Fibroblast of pulmonary artery (primary cell): ENCODE measurements at regions not wholly inside any gene's neighbourhood (a gene's known extent, or its start where the extent isn't known, plus 50 kb on each side); places are given as distances from the start of the nearest gene placed in this dataset.

Experiments
- DNase-seq: peaks from one replicate; pipeline ENCODE4 v3.0.0-alpha.2; 2010; ENCODE audit warnings: low read depth
- H3K4me3 ChIP-seq: replicated peaks from 2 replicates; pipeline ENCODE4 v1.5.1; 2011; ENCODE audit warnings: low read depth, mild to moderate bottlenecking, control low read depth, low read length, moderate library complexity
- TF ChIP-seq, protein P1 (sequence below): IDR thresholded peaks from 2 replicates; pipeline ENCODE4 v1.5.1; 2011; ENCODE audit warnings: mild to moderate bottlenecking, control low read depth, low read length, inconsistent platforms; ENCODE audit errors: missing control alignments

DNA sequence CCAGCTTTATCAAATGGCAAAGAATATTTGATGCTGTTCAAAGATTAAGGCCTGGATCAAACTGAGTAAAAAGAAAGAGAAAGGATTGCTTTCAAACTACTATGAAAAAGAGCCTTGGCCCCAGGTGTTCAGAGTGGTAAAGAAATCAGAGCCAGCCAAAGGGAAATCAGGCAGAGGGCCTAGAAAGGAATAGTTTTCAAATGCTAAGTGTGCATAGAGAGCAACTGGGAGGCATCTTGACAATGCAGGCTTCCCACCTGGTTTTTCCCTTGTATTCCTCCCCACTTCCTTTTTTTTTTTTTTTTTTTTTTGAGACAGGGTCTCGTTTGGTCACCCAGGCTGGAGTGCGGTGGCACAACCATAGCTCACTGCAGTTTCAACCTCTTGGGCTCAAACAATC lies 340.2 kb upstream of the ADAMTS9 start:
- H3K4me3 ChIP-seq = no peak overlapping the region
- TF ChIP-seq, protein P1, sequence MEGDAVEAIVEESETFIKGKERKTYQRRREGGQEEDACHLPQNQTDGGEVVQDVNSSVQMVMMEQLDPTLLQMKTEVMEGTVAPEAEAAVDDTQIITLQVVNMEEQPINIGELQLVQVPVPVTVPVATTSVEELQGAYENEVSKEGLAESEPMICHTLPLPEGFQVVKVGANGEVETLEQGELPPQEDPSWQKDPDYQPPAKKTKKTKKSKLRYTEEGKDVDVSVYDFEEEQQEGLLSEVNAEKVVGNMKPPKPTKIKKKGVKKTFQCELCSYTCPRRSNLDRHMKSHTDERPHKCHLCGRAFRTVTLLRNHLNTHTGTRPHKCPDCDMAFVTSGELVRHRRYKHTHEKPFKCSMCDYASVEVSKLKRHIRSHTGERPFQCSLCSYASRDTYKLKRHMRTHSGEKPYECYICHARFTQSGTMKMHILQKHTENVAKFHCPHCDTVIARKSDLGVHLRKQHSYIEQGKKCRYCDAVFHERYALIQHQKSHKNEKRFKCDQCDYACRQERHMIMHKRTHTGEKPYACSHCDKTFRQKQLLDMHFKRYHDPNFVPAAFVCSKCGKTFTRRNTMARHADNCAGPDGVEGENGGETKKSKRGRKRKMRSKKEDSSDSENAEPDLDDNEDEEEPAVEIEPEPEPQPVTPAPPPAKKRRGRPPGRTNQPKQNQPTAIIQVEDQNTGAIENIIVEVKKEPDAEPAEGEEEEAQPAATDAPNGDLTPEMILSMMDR = no peak
- no peak for DNase-seq

DNA sequence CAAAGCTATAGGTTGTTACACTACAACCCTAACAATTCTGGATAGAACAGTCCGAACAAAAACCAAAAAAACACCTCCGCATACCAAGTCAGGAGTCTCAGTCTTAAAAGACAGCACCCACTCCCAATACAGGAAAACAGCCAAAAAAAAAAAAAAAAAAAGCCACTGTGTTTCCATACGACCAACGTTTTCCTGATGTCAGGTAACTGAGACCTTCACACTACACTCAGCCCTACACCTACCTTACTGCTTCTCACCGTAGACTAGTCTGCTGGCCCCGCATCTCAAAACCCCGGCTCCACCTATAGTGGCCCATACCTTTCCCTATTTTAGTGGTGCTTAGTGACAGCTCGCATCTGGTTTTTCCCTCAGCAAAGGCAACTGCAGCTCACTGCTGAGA lies 339.5 kb upstream of the ADAMTS9 start:
- TF ChIP-seq, protein P1 = no peak
- no peak for DNase-seq
- no peak overlapping the region for H3K4me3 ChIP-seq

DNA sequence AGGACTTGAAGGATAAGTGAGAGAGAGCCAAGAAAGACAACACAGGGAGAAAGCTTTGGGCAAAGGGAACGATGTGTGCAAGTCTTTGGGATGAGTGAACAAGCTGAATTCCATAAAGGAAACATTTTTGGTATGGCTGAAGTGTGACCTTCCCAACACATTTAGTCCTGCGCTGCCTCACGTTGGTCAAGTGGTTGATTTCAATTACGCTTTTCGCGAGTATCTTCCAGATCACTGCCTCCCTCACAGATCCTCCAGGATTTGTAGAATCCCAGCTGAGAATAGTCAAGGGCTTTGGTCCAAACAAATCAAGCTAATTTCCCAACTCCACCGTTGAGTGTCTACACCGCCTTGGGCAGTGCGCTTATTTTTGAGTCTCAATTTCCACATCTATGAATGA lies 338.4 kb upstream of the ADAMTS9 start:
- DNase-seq = no peak
- TF ChIP-seq, protein P1 = no peak
- H3K4me3 ChIP-seq = no peak overlapping the region

DNA sequence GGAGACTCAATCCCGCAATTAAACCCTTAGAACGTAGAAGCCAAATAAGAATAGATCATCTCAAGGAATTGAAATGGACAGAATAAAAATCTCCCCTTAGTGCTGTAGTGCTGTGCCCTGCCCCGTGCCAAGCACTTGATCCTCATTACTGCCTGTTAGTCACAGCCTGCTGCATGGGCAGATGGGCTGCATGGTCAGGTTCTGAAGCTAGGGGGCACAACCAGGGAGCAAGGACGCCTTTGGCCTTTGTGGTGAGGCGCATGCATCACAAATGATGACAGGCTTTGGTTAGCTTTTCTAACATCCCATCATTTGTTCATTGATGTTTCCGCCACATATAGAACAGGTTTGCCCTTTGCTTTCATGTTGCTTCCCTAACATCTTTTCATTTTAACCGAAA lies 336.3 kb upstream of the ADAMTS9 start:
- no peak overlapping the region for H3K4me3 ChIP-seq

DNA sequence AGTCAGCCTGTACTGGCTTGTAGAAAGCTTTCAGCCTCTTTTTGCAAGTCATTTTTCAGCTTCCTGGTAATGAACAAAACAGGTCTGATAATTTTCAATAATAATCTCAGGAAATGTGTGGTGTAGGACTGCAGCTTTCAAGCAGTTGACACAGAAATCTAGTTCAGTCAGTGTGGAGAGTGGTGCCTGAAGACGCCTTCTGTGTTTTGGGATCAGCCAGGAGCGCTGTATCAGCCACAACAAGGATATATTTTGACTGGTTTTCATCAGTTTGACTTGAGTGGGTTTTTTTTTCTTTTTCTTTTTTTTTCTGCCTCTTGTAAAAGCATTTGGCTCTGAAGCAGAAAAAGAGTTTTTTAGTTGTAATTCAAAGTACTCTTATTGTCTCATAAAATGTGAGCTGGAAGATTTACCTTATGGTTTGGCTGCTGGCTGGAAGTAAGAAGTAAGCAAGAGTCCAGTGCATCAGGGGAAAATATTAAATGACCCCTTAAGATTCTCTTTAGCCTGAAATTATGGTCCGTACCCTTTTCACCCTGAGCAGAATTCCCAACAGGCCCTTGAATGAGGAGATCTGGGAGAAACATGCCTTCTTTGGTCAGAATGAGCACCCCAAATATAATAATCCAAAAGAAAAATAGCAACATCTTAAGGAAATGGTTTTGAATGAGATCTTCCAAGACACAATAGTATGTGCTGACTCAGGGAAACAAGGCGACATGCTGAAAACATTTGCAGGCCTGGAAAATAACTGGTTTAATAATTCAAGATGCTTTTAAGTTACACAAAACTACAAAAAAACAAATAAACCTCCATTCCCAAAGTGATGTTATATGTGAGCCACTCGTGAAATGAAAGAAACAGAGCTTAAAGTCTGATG lies 332.7 kb upstream of the ADAMTS9 start:
- H3K4me3 ChIP-seq = no peak overlapping the region
- TF ChIP-seq, protein P1 = no peak

More for the DNA sequence above, 336.3 kb upstream of the ADAMTS9 start:
- TF ChIP-seq, protein P1 = no peak
- DNase-seq = no peak

DNA sequence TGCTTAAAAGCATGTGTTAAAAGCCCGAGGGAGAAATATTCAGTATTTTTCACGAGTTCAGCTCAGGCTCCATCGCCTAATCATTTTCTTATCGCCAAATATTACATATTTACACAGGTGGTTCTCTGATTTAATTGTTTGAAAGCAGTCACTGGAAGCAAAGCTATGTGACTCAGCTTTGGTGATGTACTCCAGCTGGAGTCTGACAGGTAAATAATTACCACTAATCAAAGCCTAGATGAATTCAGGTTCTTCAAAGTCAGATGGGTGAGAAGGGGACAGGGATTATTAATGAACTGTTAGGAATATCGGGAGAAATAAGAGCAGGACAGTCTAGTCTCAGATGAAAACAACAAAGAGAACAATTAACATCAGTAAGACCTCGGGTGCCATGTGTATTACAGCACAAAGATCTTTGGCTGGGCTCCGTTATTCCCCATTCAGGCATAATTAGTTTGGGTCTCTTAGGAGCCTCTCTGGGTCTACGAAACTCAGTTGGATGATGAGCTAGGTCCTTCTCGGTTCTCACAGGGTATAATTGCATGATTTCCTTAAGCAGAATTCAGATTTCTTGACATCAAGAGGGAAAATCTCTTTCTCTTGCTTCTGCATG lies 331.7 kb upstream of the ADAMTS9 start:
- DNase-seq = no peak
- H3K4me3 ChIP-seq = no peak overlapping the region
- TF ChIP-seq, protein P1 = no peak

More for the DNA sequence above, 332.7 kb upstream of the ADAMTS9 start:
- no peak for DNase-seq
